HG02571 (cell line): ENCODE measurements at regions not wholly inside any gene's neighbourhood (a gene's known extent, or its start where the extent isn't known, plus 50 kb on each side); places are given as distances from the start of the nearest gene placed in this dataset.

ENCODE experiments used
- ATAC-seq: cut with Tn5 transposase; IDR thresholded peaks from one replicate; pipeline ENCODE4 v1.9.1; 2021; ENCODE audit warnings: mild to moderate bottlenecking, moderate library complexity; ENCODE audit not compliant: unreplicated experiment

DNA sequence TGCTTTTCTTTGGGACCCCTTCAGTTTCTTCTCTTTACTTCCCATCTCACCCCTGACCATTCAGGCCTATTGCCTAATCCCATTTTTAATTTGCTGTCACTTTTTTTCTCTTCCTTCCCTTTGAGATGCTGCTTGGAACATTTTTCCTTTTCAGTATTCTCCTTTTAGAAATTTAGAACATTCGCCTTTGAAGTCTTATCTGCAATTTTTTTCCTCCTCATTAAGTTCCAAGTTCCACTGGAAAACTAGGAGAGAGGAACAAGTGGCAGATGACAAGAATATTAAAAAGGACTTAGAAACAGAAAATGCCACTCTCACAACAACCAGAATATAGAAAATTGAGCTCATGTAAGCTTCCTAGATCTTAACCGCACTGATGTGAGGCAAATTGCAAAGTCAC is 126.6 kb downstream of the PSMG1 start:
- no peak for ATAC-seq

GRCh38 chr21:39055167-39055767 is 128.0 kb downstream of the PSMG1 start:
- ATAC-seq = no peak

- no peak for ATAC-seq
Measured at GRCh38 chr21:39054066-39054465, 129.2 kb downstream of the PSMG1 start.

- ATAC-seq = no peak
Measured at GRCh38 chr21:39053126-39053525, 130.1 kb downstream of the PSMG1 start.

- no peak for ATAC-seq
Measured at GRCh38 chr21:39052718-39053117, 130.5 kb downstream of the PSMG1 start.

- ATAC-seq = no peak
Measured at GRCh38 chr21:39051588-39051949, 131.7 kb downstream of the PSMG1 start.

- no peak for ATAC-seq
Measured at GRCh38 chr21:39050841-39051587, 132.2 kb downstream of the PSMG1 start.

DNA sequence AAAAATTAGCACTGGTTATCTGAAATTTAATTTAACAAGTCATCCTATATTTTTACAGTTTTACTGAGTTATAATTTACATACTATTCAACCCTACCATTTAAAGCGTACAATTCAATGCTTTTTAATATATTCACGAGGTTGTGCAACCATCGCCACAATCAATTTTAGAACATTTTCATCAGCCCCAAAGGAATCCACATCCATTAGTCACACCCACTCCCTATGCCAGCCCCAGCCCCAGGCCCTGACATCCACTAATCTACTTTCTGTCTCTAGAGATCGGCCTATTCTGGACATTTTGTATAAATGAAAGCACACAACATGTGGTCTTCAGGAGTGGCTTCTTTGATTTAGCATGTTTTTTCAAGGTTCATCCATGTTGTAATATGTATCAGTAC is 134.7 kb downstream of the PSMG1 start:
- no peak for ATAC-seq

- no peak for ATAC-seq
Measured at GRCh38 chr21:39048064-39048463, 135.2 kb downstream of the PSMG1 start.

GRCh38 chr21:39047046-39047445 is 136.2 kb downstream of the PSMG1 start:
- ATAC-seq = no peak

- no peak for ATAC-seq
Measured at GRCh38 chr21:39046236-39046916, 136.9 kb downstream of the PSMG1 start.

GRCh38 chr21:39041816-39042215 is 141.4 kb downstream of the PSMG1 start:
- no peak for ATAC-seq

GRCh38 chr21:39040494-39041110 is 142.6 kb downstream of the PSMG1 start:
- ATAC-seq = no peak

DNA sequence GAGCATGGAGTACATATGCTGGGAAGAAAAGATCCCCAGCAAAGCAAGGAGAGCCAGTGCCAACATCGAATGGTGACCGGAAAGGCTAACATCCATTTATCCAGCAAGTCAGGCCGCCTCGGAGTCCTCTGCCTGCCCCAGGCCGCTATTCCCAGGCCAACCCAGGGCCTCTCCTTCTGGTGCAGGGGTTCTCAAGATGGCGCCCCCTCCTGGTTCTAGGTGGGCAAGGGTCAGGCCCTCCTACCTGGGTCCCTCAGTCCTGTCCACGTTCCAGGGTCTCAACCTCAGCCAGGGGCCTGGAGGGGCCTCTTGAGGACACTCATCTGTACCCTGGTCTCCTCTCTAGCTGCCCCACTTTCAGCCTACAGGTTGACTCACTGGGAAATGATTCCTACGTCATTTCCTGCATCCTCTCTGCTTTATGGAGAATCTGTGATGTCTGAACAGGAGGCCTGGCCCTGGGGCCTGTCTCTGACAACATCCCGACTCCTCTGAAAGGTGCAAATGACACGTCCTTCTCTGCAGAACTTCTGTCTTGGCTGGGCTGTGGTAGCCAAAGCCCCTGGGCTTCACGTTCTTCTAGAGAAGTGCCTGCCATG is 145.3 kb downstream of the PSMG1 start:
- ATAC-seq = no peak

DNA sequence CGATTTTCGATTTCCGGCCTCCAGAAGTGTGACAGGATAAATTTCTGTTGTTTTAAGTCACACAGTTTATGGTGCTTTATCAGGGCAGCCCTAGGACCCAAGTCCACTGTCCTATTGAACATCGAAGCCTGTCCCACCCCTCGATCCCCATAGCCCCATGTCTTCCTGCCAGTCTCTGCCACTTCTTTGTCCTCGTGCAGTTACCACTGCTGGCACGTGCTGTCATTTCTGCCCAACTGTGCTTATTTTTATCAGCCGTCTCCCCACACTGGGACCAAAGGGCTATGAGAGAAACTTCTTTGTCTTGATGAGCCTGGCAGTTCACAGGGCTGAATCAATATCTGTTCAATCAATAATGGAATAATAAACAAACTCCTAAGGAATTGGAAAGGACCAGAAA is 146.7 kb downstream of the PSMG1 start:
- ATAC-seq = no peak

GRCh38 chr21:39034590-39035536 is 148.4 kb downstream of the PSMG1 start:
- no peak for ATAC-seq

GRCh38 chr21:39033878-39034589 is 149.2 kb downstream of the PSMG1 start:
- ATAC-seq = no peak

GRCh38 chr21:39029900-39030884 is 153.1 kb downstream of the PSMG1 start:
- no peak for ATAC-seq
